GM12865 (cell line): ENCODE measurements at regions not wholly inside any gene's neighbourhood (a gene's known extent, or its start where the extent isn't known, plus 50 kb on each side); places are given as distances from the start of the nearest gene placed in this dataset.

Experiments
- DNase-seq: peaks from one replicate; pipeline ENCODE4 v3.0.0; 2010; ENCODE audit warnings: low read depth
- H3K4me3 ChIP-seq: 2 replicates; pipeline ENCODE4 v1.5.1; 2011; ENCODE audit warnings: mild to moderate bottlenecking, low read depth, low read length, control low read depth
- TF ChIP-seq, protein P1 (sequence below): IDR thresholded peaks from 2 replicates; pipeline ENCODE4 v1.5.1; 2011; ENCODE audit warnings: low read length, control low read depth, low read depth, inconsistent platforms; ENCODE audit not compliant: insufficient read depth; ENCODE audit errors: missing control alignments

DNA sequence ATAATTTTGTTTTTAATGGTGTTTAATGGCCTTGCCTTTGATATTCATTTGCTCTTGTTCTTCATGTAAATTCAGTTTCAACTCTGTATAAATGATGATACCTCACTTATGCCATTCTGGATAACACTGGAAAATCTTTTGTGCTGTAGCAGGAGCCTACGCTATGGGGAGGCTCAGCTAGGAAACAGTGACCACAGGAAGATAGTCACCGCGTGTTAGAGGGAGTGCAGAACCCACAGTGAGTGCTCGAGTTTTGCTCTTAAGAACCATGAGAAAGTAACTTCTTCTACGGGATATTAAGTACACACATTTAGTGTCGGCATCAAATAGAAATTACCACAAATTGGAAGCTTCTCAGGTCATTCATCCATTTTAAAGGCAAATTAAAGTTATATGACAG is 143.9 kb downstream of the IRX2 start:
- TF ChIP-seq, protein P1, sequence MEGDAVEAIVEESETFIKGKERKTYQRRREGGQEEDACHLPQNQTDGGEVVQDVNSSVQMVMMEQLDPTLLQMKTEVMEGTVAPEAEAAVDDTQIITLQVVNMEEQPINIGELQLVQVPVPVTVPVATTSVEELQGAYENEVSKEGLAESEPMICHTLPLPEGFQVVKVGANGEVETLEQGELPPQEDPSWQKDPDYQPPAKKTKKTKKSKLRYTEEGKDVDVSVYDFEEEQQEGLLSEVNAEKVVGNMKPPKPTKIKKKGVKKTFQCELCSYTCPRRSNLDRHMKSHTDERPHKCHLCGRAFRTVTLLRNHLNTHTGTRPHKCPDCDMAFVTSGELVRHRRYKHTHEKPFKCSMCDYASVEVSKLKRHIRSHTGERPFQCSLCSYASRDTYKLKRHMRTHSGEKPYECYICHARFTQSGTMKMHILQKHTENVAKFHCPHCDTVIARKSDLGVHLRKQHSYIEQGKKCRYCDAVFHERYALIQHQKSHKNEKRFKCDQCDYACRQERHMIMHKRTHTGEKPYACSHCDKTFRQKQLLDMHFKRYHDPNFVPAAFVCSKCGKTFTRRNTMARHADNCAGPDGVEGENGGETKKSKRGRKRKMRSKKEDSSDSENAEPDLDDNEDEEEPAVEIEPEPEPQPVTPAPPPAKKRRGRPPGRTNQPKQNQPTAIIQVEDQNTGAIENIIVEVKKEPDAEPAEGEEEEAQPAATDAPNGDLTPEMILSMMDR = no peak
- no peak overlapping the region for H3K4me3 ChIP-seq
- DNase-seq = no peak

DNA sequence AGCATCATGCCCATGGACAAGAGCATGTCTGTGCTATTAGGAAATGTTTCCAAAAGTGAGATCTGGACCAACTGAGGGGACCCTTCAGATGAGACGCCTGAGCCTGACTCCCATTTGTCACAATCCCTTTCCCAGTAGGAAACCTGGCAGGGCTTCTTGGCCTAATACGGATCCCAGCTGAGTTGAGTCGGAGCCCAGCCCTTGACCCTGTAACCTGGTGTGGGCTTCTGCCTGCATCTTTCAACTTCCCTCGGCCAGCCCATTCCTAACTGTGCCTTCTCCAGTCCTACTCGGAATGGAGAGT is 148.3 kb downstream of the IRX2 start:
- TF ChIP-seq, protein P1 = no peak
- no peak overlapping the region for H3K4me3 ChIP-seq
- DNase-seq = no peak

DNA sequence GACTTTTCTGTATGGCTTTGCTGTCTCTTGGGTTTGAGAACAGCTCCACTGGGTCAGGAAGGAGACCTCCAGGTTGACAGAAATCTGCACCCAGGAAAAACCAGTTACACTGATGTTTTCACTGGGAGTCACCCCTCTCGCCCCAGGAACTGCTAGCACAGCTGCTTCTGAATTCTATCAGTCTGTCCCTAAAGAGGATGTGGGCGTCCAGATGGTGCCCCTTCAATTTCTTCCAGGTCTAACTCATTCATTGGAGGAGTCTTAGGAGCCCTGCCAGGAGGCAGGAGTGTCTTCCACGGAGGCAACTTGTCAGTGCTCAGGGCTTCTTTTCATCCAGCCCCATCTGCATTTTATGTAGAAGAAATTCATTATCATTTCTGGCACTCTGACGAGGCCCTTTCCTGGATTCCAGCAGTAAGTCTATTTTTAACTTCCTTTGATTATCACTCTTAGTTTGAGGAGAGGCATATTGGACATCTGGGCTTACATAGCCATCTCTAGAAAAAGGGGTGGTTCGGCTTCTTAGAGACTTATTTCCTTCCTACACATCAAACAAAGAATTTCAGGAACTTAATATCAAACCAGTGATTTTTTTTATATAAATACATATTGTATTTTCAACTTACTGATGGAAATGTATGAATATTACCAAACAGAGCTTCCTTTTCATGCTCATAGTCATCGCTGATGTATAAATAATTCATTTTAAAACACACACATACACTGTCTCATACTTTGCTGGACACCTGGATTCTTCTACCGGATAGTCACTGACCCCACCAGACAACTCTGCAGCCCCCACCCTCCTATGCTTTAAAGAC is 148.8 kb downstream of the IRX2 start:
- TF ChIP-seq, protein P1 = no peak
- H3K4me3 ChIP-seq = no peak overlapping the region
- DNase-seq = no peak

DNA sequence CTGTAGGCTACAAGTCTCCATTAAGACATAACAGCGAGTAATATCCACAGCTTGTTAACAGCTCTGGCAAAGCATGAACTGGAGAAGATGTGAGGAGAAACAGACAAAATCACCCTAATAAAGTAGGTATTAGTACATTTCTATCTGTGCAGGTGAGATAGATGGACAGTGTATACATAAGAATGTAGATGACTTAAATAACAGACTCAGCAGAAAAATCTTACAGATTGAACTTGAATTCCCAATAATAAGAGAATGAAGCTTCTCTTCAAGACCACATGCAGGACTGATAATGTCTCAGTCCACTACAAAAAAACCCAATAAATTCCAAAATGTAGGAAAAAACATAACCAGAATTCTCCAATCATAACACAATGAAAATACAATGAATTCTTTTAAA is 153.0 kb downstream of the IRX2 start:
- TF ChIP-seq, protein P1 = no peak
- no peak overlapping the region for H3K4me3 ChIP-seq
- no peak for DNase-seq

DNA sequence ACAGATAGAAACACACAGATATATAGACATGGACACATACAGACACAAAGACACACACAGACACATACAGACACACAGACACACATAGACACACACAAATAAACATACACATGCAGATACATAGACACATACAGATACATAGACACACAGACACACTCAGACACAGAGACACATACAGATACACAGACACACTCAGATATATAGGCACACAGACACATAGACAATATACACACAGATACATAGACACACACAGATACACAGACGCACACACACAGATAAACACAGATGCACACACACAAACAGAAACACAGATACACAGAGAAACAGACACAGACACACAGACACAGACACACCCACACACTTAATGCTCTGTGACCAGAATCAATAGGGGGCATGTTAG is 156.8 kb downstream of the IRX2 start:
- TF ChIP-seq, protein P1 = no peak
- H3K4me3 ChIP-seq = no peak overlapping the region
- DNase-seq = no peak

DNA sequence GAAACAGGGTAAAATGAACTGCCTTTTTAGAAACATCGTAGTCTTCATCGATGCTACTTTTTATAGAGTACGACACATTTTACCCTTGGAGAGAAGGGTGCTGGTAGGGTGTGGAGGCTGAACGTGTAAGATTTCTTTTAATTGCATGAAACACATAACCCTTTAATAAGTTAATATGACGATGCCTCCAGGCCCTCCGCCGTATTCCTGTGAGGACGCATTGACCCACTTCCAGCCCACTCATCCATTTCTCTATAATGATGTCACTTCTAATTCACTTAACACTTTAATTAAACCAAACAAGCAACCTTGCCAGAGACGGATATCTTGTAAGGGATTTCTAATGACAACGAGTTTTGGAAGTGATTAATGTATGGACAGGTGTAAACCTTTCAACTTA is 158.7 kb downstream of the IRX2 start:
- H3K4me3 ChIP-seq = no peak overlapping the region
- TF ChIP-seq, protein P1 = no peak
- no peak for DNase-seq
